HG03097 (cell line): ENCODE measurements at regions not wholly inside any gene's neighbourhood (a gene's known extent, or its start where the extent isn't known, plus 50 kb on each side); places are given as distances from the start of the nearest gene placed in this dataset.
"Not testable (repeated sequence)": the region's sequence is repeated elsewhere in the genome, so short reads cannot be mapped to it uniquely, and the experiment has no call there.

Experiments used
- ATAC-seq: cut with Tn5 transposase; IDR thresholded peaks from one replicate; pipeline ENCODE4 v1.9.1; 2021; ENCODE audit not compliant: unreplicated experiment, low FRiP score

GRCh38 chr22:47888817-47889216, 1126.4 kb downstream of the TBC1D22A start:
- ATAC-seq, result no peak

- ATAC-seq, result no peak
These were observed 1122.3 kb downstream of the TBC1D22A start for GRCh38 chr22:47884775-47885174.

- ATAC-seq, result no peak
These were observed 1121.8 kb downstream of the TBC1D22A start for GRCh38 chr22:47884200-47884599.

- ATAC-seq, result no peak
These were observed 1121.3 kb downstream of the TBC1D22A start for GRCh38 chr22:47883757-47884156.

GRCh38 chr22:47879346-47879745, 1116.9 kb downstream of the TBC1D22A start:
- no peak for ATAC-seq

GRCh38 chr22:47878460-47878859, 1116.0 kb downstream of the TBC1D22A start:
- ATAC-seq, result no peak

GRCh38 chr22:47872761-47873535, 1110.5 kb downstream of the TBC1D22A start:
- ATAC-seq, result no peak

- no peak for ATAC-seq
These were observed 1103.2 kb downstream of the TBC1D22A start for GRCh38 chr22:47865626-47866025.

GRCh38 chr22:47862394-47862793, 1099.9 kb downstream of the TBC1D22A start:
- ATAC-seq, result no peak

- not testable (repeated sequence) for ATAC-seq
These were observed 1098.5 kb downstream of the TBC1D22A start for GRCh38 chr22:47860907-47861306.

- no peak for ATAC-seq
These were observed 1097.6 kb downstream of the TBC1D22A start for GRCh38 chr22:47859881-47860525.

- no peak for ATAC-seq
These were observed 1096.4 kb downstream of the TBC1D22A start for GRCh38 chr22:47858773-47859306.

- ATAC-seq, result no peak
These were observed 1092.2 kb downstream of the TBC1D22A start for GRCh38 chr22:47854680-47855079.

- no peak for ATAC-seq
These were observed 1091.8 kb downstream of the TBC1D22A start for GRCh38 chr22:47854251-47854650.

GRCh38 chr22:47853750-47854149, 1091.3 kb downstream of the TBC1D22A start:
- ATAC-seq, result no peak

- ATAC-seq, result no peak
These were observed 1089.1 kb downstream of the TBC1D22A start for GRCh38 chr22:47851586-47851985.

- ATAC-seq, result no peak
These were observed 1088.2 kb downstream of the TBC1D22A start for GRCh38 chr22:47850644-47851151.

- ATAC-seq, result no peak
These were observed 1087.1 kb downstream of the TBC1D22A start for GRCh38 chr22:47849576-47849975.

GRCh38 chr22:47848184-47848920, 1085.9 kb downstream of the TBC1D22A start:
- no peak for ATAC-seq

- ATAC-seq, result no peak
These were observed 1084.9 kb downstream of the TBC1D22A start for GRCh38 chr22:47847131-47847890.
